ENCODE measurements at regions not wholly inside any gene's neighbourhood (a gene's known extent, or its start where the extent isn't known, plus 50 kb on each side); places are given as distances from the start of the nearest gene placed in this dataset.

GRCh38 chr2:116716444-116716843 lies 1098.0 kb upstream of the DDX18 start:
- H3K4me3 ChIP-seq (ENCODE audit: low read depth, low read length) = no peak overlapping the region
- in situ Hi-C loops (cut with HindIII; ENCODE audit: low pct_ligation_motif_present, low sequenced_read_pairs) = no loop called here
- H3K27ac ChIP-seq = no peak overlapping the region
- no peak for TF ChIP-seq CTCF (IDR thresholded peaks at IDR 0.05; ENCODE audit: low read depth, low read length, missing control alignments)
- no peaks in the 10 kb centered on the region for H3K36me3 ChIP-seq (replicated peaks)
- H3K27me3 ChIP-seq (replicated peaks) = no peaks in the 10 kb centered on the region
- DNase-seq = no peak

GRCh38 chr2:116717832-116718231 lies 1096.7 kb upstream of the DDX18 start:
- in situ Hi-C loops (cut with HindIII; ENCODE audit: low pct_ligation_motif_present, low sequenced_read_pairs) = no loop called here
- Histone ChIP-seq H3K27ac (no peak overlapping the region), H3K27me3 (replicated peaks) (no peaks in the 10 kb centered on the region), H3K36me3 (replicated peaks) (no peaks in the 10 kb centered on the region), H3K4me3 (ENCODE audit: low read depth, low read length) (no peak overlapping the region)
- TF ChIP-seq CTCF (IDR thresholded peaks at IDR 0.05; ENCODE audit: low read depth, low read length, missing control alignments) = no peak
- DNase-seq = no peak

GRCh38 chr2:116718451-116718850 lies 1096.0 kb upstream of the DDX18 start:
- in situ Hi-C loops (cut with HindIII; ENCODE audit: low pct_ligation_motif_present, low sequenced_read_pairs) = no loop called here
- TF ChIP-seq CTCF (IDR thresholded peaks at IDR 0.05; ENCODE audit: low read depth, low read length, missing control alignments) = no peak
- H3K36me3 ChIP-seq (replicated peaks) = no peaks in the 10 kb centered on the region

GRCh38 chr2:116719836-116720235 lies 1094.7 kb upstream of the DDX18 start:
- no peak overlapping the region for H3K4me3 ChIP-seq (ENCODE audit: low read depth, low read length)
- DNase-seq = peak; percentile 1
- in situ Hi-C loops (cut with HindIII; ENCODE audit: low pct_ligation_motif_present, low sequenced_read_pairs) = no loop called here

More at GRCh38 chr2:116718451-116718850, 1096.0 kb upstream of the DDX18 start:
- Histone ChIP-seq H3K4me3 (ENCODE audit: low read depth, low read length) (no peak overlapping the region), H3K27me3 (replicated peaks) (no peaks in the 10 kb centered on the region), H3K27ac (no peak overlapping the region)
- DNase-seq = no peak

GRCh38 chr2:116724550-116724949 lies 1089.9 kb upstream of the DDX18 start:
- no peak for TF ChIP-seq CTCF (IDR thresholded peaks at IDR 0.05; ENCODE audit: low read depth, low read length, missing control alignments)
- in situ Hi-C loops (cut with HindIII; ENCODE audit: low pct_ligation_motif_present, low sequenced_read_pairs) = no loop called here
- Histone ChIP-seq H3K36me3 (replicated peaks) (no peaks in the 10 kb centered on the region), H3K27me3 (replicated peaks) (no peaks in the 10 kb centered on the region), H3K4me3 (ENCODE audit: low read depth, low read length) (no peak overlapping the region), H3K27ac (no peak overlapping the region)
- no peak for DNase-seq

More at GRCh38 chr2:116719836-116720235, 1094.7 kb upstream of the DDX18 start:
- no peak overlapping the region for H3K27ac ChIP-seq
- H3K27me3 ChIP-seq (replicated peaks) = no peaks in the 10 kb centered on the region
- no peak for TF ChIP-seq CTCF (IDR thresholded peaks at IDR 0.05; ENCODE audit: low read depth, low read length, missing control alignments)
- no peaks in the 10 kb centered on the region for H3K36me3 ChIP-seq (replicated peaks)

GRCh38 chr2:116732322-116732721 lies 1082.2 kb upstream of the DDX18 start:
- no peaks in the 10 kb centered on the region for H3K27me3 ChIP-seq (replicated peaks)
- H3K4me3 ChIP-seq (ENCODE audit: low read depth, low read length) = no peak overlapping the region
- H3K27ac ChIP-seq = no peak overlapping the region
- no peak for DNase-seq
- no peaks in the 10 kb centered on the region for H3K36me3 ChIP-seq (replicated peaks)
- in situ Hi-C loops (cut with HindIII; ENCODE audit: low pct_ligation_motif_present, low sequenced_read_pairs) = no loop called here
- no peak for TF ChIP-seq CTCF (IDR thresholded peaks at IDR 0.05; ENCODE audit: low read depth, low read length, missing control alignments)

Measured in brain microvascular endothelial cell (primary cell).